ENCODE measurements at regions not wholly inside any gene's neighbourhood (a gene's known extent, or its start where the extent isn't known, plus 50 kb on each side); places are given as distances from the start of the nearest gene placed in this dataset.

DNA sequence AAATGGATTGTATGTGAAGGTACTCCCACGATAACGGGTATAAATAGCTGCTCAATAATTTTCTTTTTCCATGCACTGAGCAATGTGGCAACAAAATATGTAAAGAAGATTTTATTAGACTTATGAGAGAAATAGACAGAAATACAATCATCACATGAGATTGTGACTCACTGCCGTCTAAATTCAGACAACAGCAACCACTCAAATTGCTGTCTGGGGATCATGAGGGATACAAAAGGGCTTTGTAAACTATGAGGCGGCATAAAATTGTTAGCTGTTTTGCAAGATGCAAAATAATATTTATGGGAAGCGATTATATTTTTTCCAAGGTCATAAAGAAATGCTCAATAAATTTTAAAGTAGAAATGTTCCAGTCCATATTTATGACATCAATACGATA lies 259.1 kb upstream of the AGAP1 start:
- TF ChIP-seq, protein P1, sequence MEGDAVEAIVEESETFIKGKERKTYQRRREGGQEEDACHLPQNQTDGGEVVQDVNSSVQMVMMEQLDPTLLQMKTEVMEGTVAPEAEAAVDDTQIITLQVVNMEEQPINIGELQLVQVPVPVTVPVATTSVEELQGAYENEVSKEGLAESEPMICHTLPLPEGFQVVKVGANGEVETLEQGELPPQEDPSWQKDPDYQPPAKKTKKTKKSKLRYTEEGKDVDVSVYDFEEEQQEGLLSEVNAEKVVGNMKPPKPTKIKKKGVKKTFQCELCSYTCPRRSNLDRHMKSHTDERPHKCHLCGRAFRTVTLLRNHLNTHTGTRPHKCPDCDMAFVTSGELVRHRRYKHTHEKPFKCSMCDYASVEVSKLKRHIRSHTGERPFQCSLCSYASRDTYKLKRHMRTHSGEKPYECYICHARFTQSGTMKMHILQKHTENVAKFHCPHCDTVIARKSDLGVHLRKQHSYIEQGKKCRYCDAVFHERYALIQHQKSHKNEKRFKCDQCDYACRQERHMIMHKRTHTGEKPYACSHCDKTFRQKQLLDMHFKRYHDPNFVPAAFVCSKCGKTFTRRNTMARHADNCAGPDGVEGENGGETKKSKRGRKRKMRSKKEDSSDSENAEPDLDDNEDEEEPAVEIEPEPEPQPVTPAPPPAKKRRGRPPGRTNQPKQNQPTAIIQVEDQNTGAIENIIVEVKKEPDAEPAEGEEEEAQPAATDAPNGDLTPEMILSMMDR (IDR thresholded peaks at IDR 0.05; ENCODE audit: low read length) = no peak
- TF ChIP-seq EZH2 (IDR thresholded peaks at IDR 0.05; ENCODE audit: borderline replicate concordance, low read length) = no peak
